Retinal pigment epithelial cell (primary cell): ENCODE measurements at regions not wholly inside any gene's neighbourhood (a gene's known extent, or its start where the extent isn't known, plus 50 kb on each side); places are given as distances from the start of the nearest gene placed in this dataset.

Experiments
- DNase-seq: peaks from one replicate; pipeline ENCODE4 v3.0.0-alpha.2; 2010; ENCODE audit warnings: low read depth
- H3K4me3 ChIP-seq: 2 replicates; pipeline ENCODE4 v1.5.1; 2011; ENCODE audit warnings: mild to moderate bottlenecking, low read length, control low read depth, moderate library complexity
- TF ChIP-seq, protein P1 (sequence below): conservative IDR thresholded peaks from 2 replicates; pipeline ENCODE4 v1.5.1; 2011; ENCODE audit warnings: low read depth, low read length, control low read depth, inconsistent platforms

- no peak for DNase-seq
- H3K4me3 ChIP-seq: no peak overlapping the region
- TF ChIP-seq, protein P1, sequence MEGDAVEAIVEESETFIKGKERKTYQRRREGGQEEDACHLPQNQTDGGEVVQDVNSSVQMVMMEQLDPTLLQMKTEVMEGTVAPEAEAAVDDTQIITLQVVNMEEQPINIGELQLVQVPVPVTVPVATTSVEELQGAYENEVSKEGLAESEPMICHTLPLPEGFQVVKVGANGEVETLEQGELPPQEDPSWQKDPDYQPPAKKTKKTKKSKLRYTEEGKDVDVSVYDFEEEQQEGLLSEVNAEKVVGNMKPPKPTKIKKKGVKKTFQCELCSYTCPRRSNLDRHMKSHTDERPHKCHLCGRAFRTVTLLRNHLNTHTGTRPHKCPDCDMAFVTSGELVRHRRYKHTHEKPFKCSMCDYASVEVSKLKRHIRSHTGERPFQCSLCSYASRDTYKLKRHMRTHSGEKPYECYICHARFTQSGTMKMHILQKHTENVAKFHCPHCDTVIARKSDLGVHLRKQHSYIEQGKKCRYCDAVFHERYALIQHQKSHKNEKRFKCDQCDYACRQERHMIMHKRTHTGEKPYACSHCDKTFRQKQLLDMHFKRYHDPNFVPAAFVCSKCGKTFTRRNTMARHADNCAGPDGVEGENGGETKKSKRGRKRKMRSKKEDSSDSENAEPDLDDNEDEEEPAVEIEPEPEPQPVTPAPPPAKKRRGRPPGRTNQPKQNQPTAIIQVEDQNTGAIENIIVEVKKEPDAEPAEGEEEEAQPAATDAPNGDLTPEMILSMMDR: no peak
Observed at GRCh38 chr12:88884600-88884999, 304.3 kb upstream of the KITLG start.

GRCh38 chr12:88882662-88883061 lies 302.4 kb upstream of the KITLG start:
- no peak for DNase-seq
- H3K4me3 ChIP-seq: no peak overlapping the region
- TF ChIP-seq, protein P1: no peak

DNA sequence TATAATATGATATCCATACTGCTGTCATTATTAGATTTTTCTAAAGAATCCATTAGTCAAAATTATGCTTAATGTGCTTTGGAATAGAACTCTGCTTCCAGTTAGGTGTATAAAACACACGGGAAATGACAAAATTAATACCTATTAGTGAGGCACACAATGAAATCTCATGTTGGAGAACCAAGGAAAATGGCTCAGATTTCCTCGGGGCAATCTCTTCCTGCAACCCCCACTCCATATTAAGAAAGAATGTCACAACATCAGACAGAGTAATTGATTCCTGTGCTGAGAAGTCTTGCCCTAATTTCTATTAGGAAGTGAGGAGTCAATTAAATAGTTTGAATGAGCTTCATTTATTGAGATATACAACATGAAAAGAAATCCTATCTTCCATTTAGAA lies 299.8 kb upstream of the KITLG start:
- no peak overlapping the region for H3K4me3 ChIP-seq
- no peak for DNase-seq
- TF ChIP-seq, protein P1: no peak

DNA sequence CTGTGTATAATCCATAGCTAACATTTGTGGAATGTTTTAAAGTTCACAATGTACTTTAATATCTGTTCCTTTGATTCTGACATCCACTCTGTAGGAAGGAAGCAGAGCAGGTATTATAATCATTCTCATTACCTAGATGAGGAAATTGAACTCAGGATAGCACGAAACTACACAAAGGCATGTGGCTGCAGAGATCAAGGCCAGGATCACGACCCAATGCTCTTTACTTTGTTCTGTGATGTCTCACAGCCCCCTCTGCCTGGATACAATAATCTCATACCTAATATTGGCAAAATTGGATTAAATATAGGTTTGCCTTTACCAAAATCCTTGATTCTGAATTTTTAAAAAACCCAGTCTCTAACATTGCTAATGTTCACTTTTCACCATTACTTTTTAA lies 298.0 kb upstream of the KITLG start:
- no peak for DNase-seq
- no peak overlapping the region for H3K4me3 ChIP-seq
- TF ChIP-seq, protein P1: no peak

GRCh38 chr12:88876857-88877256 lies 296.6 kb upstream of the KITLG start:
- H3K4me3 ChIP-seq: no peak overlapping the region
- TF ChIP-seq, protein P1: no peak
- no peak for DNase-seq

GRCh38 chr12:88870000-88870737 lies 289.9 kb upstream of the KITLG start:
- no peak overlapping the region for H3K4me3 ChIP-seq
- TF ChIP-seq, protein P1: no peak
- DNase-seq: no peak

DNA sequence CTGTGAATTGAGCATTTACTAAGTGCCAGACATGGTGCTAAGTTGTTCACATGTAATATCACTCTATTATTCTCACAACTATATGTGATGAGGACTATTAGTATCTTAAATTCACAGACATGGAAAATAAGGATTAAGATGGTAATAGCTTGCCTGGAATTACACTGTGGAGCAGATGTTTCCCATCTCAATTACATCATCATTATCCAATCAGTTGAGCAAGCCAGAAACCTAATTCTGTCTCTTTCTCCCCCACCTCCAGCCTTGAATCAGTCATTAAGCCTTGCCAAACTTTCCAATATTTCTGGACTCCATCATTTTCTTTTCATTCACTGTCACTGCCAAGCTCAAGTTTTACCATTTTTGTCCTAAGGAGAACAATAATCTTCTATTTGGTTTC lies 287.8 kb upstream of the KITLG start:
- TF ChIP-seq, protein P1: no peak
- H3K4me3 ChIP-seq: no peak overlapping the region
- no peak for DNase-seq
